ENCODE measurements at regions not wholly inside any gene's neighbourhood (a gene's known extent, or its start where the extent isn't known, plus 50 kb on each side); places are given as distances from the start of the nearest gene placed in this dataset.

DNA sequence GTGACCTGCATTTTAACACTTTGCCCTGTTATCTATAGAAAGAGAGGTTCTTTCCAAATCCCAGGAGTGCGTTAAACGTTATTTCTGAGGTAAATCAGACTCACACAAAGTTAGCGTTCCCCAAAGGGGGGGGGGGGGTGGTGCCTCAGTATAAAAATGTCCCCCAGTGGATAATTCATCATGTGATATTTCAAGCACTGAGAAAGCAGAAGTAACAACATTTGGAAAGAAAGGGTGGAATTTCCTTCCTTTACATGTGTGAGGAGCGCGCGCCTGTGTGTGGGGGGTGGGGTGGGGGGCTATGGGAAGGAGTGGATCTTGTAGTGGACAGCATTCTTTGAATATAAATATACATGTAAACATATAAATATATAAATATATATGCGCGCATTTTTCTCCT is 630.9 kb downstream of the NYAP2 start:
- Histone ChIP-seq H3K27ac (ENCODE audit: extremely low read length, insufficient read depth, low read length) (peak overlapping the region; percentile 72), H3K4me2 (ENCODE audit: low read depth, low read length) (peak overlapping the region; percentile 84), H3K4me1 (ENCODE audit: insufficient read depth, low read length) (peaks cover 38% of the 10 kb centered on the region), H3K79me2 (ENCODE audit: insufficient read depth, low read length) (no peaks in the 10 kb centered on the region), H3K36me3 (replicated peaks in 1 of 2; ENCODE audit: control insufficient read depth in 1 of 2, insufficient read depth in 2 of 2, low read length in 2 of 2) (no peaks in the 10 kb centered on the region), H3K4me3 (replicated peaks in 1 of 3; ENCODE audit: insufficient read depth in 1 of 3, low read depth in 2 of 3, low read length in 3 of 3) (peak overlapping the region; percentile 58 to 78 (median 65)), H2AFZ (ENCODE audit: low read length) (no peak overlapping the region), H4K20me1 (ENCODE audit: insufficient read depth, low read length) (no peaks in the 10 kb centered on the region), H3K9ac (ENCODE audit: insufficient read depth, low read depth, low read length) (peak overlapping the region; percentile 74), H3K9me3 (ENCODE audit: low read length) (no peaks in the 10 kb centered on the region), H3K27me3 (ENCODE audit: control insufficient read depth in 1 of 2, insufficient read depth in 2 of 2, low read length in 2 of 2) (no peaks in the 10 kb centered on the region)
- WGBS (ENCODE audit: low lambda C conversion rate) = 59% methylated on average over 8 of the region's 8 CpGs
- POLR2A ChIA-PET = interaction anchor here (0.8 to 2.1 kb wide), 15 partner anchors 10 to 770 kb away, joined by 3 to 14 read pairs (median 4); no protein-coding TSS in a partner anchor
- in situ Hi-C loops (cut with HindIII; ENCODE audit: extremely low pct_ligation_motif_present, low pct_unique_long_range_greater_than_20kb) (loop anchor here (10.0 kb wide), 1 partner anchor 774 kb away; no protein-coding TSS in a partner anchor), intact Hi-C loops (cut with micrococcal nuclease; ENCODE audit: unreplicated experiment) (loop anchor here (2.0 to 5.0 kb wide), 4 partner anchors 30 to 592 kb away; no protein-coding TSS in a partner anchor)
- ATAC-seq = no peak
- CTCF ChIA-PET (ENCODE audit: low intra/inter-chr PET ratio, low total read pairs) = no interaction called here
- FAIRE-seq = no peak
- no peak for DNase-seq (ENCODE audit: low spot score)
- TF ChIP-seq ZNF792 (CRISPR knock-in tag; IDR thresholded peaks at IDR 0.05) = no peak
- TF ChIP-seq, protein P1, sequence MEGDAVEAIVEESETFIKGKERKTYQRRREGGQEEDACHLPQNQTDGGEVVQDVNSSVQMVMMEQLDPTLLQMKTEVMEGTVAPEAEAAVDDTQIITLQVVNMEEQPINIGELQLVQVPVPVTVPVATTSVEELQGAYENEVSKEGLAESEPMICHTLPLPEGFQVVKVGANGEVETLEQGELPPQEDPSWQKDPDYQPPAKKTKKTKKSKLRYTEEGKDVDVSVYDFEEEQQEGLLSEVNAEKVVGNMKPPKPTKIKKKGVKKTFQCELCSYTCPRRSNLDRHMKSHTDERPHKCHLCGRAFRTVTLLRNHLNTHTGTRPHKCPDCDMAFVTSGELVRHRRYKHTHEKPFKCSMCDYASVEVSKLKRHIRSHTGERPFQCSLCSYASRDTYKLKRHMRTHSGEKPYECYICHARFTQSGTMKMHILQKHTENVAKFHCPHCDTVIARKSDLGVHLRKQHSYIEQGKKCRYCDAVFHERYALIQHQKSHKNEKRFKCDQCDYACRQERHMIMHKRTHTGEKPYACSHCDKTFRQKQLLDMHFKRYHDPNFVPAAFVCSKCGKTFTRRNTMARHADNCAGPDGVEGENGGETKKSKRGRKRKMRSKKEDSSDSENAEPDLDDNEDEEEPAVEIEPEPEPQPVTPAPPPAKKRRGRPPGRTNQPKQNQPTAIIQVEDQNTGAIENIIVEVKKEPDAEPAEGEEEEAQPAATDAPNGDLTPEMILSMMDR (CRISPR knock-in tag; IDR thresholded peaks at IDR 0.05) = no peak
- TF ChIP-seq PCBP2 (optimal IDR thresholded peaks at IDR 0.05; ENCODE audit: low read depth, low read length, poor library complexity, severe bottlenecking) = peak; percentile 9
- no peak for TF ChIP-seq HCFC1 (IDR thresholded peaks at IDR 0.05; ENCODE audit: low read depth, low read length)
- TF ChIP-seq, protein P2, sequence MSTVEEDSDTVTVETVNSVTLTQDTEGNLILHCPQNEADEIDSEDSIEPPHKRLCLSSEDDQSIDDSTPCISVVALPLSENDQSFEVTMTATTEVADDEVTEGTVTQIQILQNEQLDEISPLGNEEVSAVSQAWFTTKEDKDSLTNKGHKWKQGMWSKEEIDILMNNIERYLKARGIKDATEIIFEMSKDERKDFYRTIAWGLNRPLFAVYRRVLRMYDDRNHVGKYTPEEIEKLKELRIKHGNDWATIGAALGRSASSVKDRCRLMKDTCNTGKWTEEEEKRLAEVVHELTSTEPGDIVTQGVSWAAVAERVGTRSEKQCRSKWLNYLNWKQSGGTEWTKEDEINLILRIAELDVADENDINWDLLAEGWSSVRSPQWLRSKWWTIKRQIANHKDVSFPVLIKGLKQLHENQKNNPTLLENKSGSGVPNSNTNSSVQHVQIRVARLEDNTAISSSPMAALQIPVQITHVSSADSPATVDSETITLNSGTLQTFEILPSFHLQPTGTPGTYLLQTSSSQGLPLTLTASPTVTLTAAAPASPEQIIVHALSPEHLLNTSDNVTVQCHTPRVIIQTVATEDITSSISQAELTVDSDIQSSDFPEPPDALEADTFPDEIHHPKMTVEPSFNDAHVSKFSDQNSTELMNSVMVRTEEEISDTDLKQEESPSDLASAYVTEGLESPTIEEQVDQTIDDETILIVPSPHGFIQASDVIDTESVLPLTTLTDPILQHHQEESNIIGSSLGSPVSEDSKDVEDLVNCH (CRISPR knock-in tag; IDR thresholded peaks at IDR 0.05) = no peak
- TF ChIP-seq, protein P3, sequence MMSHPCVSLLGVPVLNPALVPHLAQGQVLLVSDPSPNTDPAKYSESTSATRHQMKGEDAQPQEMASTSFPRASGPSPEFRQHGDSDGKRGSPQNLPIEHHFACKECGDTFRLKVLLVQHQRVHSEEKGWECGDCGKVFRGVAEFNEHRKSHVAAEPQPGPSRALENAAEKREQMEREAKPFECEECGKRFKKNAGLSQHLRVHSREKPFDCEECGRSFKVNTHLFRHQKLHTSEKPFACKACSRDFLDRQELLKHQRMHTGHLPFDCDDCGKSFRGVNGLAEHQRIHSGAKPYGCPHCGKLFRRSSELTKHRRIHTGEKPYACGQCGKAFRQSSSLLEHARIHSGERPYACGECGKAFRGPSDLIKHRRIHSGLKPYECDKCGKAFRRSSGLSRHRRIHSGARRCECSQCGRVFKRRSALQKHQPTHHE (CRISPR knock-in tag; IDR thresholded peaks at IDR 0.05; ENCODE audit: borderline replicate concordance) = no peak
- TF ChIP-seq ZMYM3 (CRISPR knock-in tag; IDR thresholded peaks at IDR 0.05) = no peak
- BruUV-seq (replicated peaks) = no TSS peak
